K562 (cell line): ENCODE measurements at regions not wholly inside any gene's neighbourhood (a gene's known extent, or its start where the extent isn't known, plus 50 kb on each side); places are given as distances from the start of the nearest gene placed in this dataset.

Experiments
- ATAC-seq: fragments of 200-7000 bp; cut with Tn5 transposase; 3 replicates; pipeline ENCODE4 v1.9.1; 2020; ENCODE audit warnings: moderate library complexity
- BruUV-seq: library from RNA; stranded (reverse); fragments of 400-500 nt; replicated peaks from 2 replicates; lab custom pipeline; 2021; lab: Mats Ljungman, UMichigan
- CTCF ChIA-PET: fragments of 300-600 bp; formaldehyde crosslinking; extraction: SDS; loops from one replicate; lab custom pipeline; 2021; ENCODE audit warnings: low intra/inter-chr PET ratio; lab: Yijun Ruan, JAX
- POLR2A ChIA-PET: fragments of 300-600, 350-650 bp; sonication (Branson Sonifier 250); formaldehyde crosslinking; extraction: SDS; loops from one replicate; lab custom pipeline; 2021; ENCODE audit warnings: antibody characterized with exemption, inconsistent platforms; lab: Yijun Ruan, JAX
- DNase-seq, 4 experiments: peaks; one replicate each; pipeline versions ENCODE4 v3.0.0 to v3.0.0-alpha.2; 2011 to 2018; ENCODE audit warnings: low spot score in 3 of 4, mixed read lengths in 3 of 4; ENCODE audit errors: extremely low read depth in 1 of 4
- FAIRE-seq: peaks from 2 replicates; lab custom pipeline; 2011; peaks lifted over from hg19 to GRCh38; lab: Jason Lieb, UNC
- H2AFZ ChIP-seq: 2 replicates; pipeline ENCODE4 v1.6.0; 2011; ENCODE audit warnings: low read depth, low read length, control low read depth, inconsistent platforms
- H3K27ac ChIP-seq: fragments of 200-600 bp; 3 replicates; pipeline ENCODE4 v1.8.0; 2011; ENCODE audit warnings: low read depth, mild to moderate bottlenecking, control low read depth, inconsistent platforms, low read length, moderate library complexity, mixed read lengths; ENCODE audit errors: extremely low read depth
- H3K27me3 ChIP-seq, 2 experiments: fragments of 300-600 bp in 1 of 2; 2 replicates in 1 of 2; 3 replicates in 1 of 2; pipeline versions ENCODE4 v1.6.0 to v1.8.0; 2011; ENCODE audit warnings: inconsistent platforms in 2 of 2, low read length in 2 of 2, mild to moderate bottlenecking in 1 of 2, mixed read lengths in 1 of 2, moderate library complexity in 1 of 2; ENCODE audit not compliant: control insufficient read depth in 2 of 2, insufficient read depth in 2 of 2
- H3K36me3 ChIP-seq: fragments of 300-600 bp; 3 replicates; pipeline ENCODE4 v1.8.0; 2011; ENCODE audit warnings: mild to moderate bottlenecking, low read length, inconsistent platforms; ENCODE audit not compliant: control insufficient read depth, insufficient read depth
- H3K4me1 ChIP-seq, 2 experiments: fragments of 200-600 bp in 1 of 2; replicated peaks in 1 of 2; 2 replicates in 1 of 2; 3 replicates in 1 of 2; pipeline versions ENCODE4 v1.5.1 to v1.8.0; 2011; ENCODE audit warnings: inconsistent platforms in 2 of 2, low read length in 2 of 2, mild to moderate bottlenecking in 1 of 2, mixed read lengths in 1 of 2, moderate library complexity in 1 of 2; ENCODE audit not compliant: control insufficient read depth in 2 of 2, insufficient read depth in 2 of 2
- H3K4me2 ChIP-seq: 2 replicates; pipeline ENCODE4 v1.6.1; 2011; ENCODE audit warnings: low read length, control low read depth, inconsistent platforms, mixed read lengths; ENCODE audit not compliant: insufficient read depth
- H3K4me3 ChIP-seq: fragments of 200-600 bp; sonication (generic), shearing (Covaris generic); 2 replicates; pipeline ENCODE4 v1.5.1; 2016; ENCODE audit warnings: control low read depth, inconsistent platforms
- H3K79me2 ChIP-seq: fragments of 200-600 bp; 3 replicates; pipeline ENCODE4 v1.8.0; 2011; ENCODE audit warnings: low read length, inconsistent platforms; ENCODE audit not compliant: control insufficient read depth, insufficient read depth
- H3K9ac ChIP-seq, 2 experiments: 2 replicates each; pipeline versions ENCODE4 v1.6.0 to v1.6.1; 2011; ENCODE audit warnings: low read depth in 2 of 2, low read length in 2 of 2, control low read depth in 1 of 2, inconsistent platforms in 1 of 2, mild to moderate bottlenecking in 1 of 2, mixed read lengths in 1 of 2; ENCODE audit not compliant: insufficient read depth in 1 of 2
- H3K9me1 ChIP-seq: one replicate; pipeline ENCODE4 v1.6.0; 2011; ENCODE audit warnings: inconsistent platforms, mild to moderate bottlenecking, low read length, moderate library complexity; ENCODE audit not compliant: control insufficient read depth, insufficient read depth
- H3K9me3 ChIP-seq: replicated peaks from 2 replicates; pipeline ENCODE4 v1.5.1; 2011; ENCODE audit warnings: low read depth, low read length, inconsistent platforms; ENCODE audit not compliant: control insufficient read depth, insufficient read depth
- H4K20me1 ChIP-seq: replicated peaks from 2 replicates; pipeline ENCODE4 v1.6.1; 2011; ENCODE audit warnings: low read length, inconsistent platforms, mixed read lengths; ENCODE audit not compliant: control insufficient read depth, insufficient read depth
- ARID2 ChIP-seq: fragments of 450-650 bp; IDR thresholded peaks from 2 replicates; pipeline ENCODE4 v1.6.1; 2017; ENCODE audit warnings: antibody characterized with exemption, mild to moderate bottlenecking
- CTBP1 ChIP-seq: fragments of 450-650 bp; IDR thresholded peaks from 2 replicates; pipeline ENCODE4 v1.6.1; 2016; ENCODE audit warnings: borderline replicate concordance
- GABPB2 ChIP-seq: fragments of 250-450 bp; sonication (Bioruptor Pico); conservative IDR thresholded peaks from 2 replicates; pipeline ENCODE4 v1.5.1; 2021; ENCODE audit warnings: mild to moderate bottlenecking
- HEY1 ChIP-seq: fragments of 250-450 bp; sonication (Bioruptor Pico); IDR thresholded peaks from 2 replicates; pipeline ENCODE4 v1.5.0; 2020; ENCODE audit warnings: mild to moderate bottlenecking, moderate library complexity, borderline replicate concordance
- HOMEZ ChIP-seq: fragments of 250-450 bp; sonication (Bioruptor Pico); IDR thresholded peaks from 2 replicates; pipeline ENCODE4 v1.4.0; 2020; ENCODE audit warnings: mild to moderate bottlenecking, moderate library complexity
- POLR2AphosphoS5 ChIP-seq: IDR thresholded peaks from 2 replicates; pipeline ENCODE4 v1.6.1; 2011; ENCODE audit warnings: mild to moderate bottlenecking, low read depth, low read length, moderate library complexity; ENCODE audit not compliant: control insufficient read depth, insufficient read depth
- PURB ChIP-seq: sonication (generic); formaldehyde crosslinking; IDR thresholded peaks from 2 replicates; pipeline ENCODE4 v1.9.0; 2021; ENCODE audit warnings: low read depth, mild to moderate bottlenecking, missing genetic modification reagents
- REST ChIP-seq, 2 experiments: fragments of 450-650 bp; formaldehyde crosslinking in 1 of 2; IDR thresholded peaks; 2 replicates each; pipeline versions ENCODE4 v1.4.0 to v1.6.1; 2014 to 2020; ENCODE audit warnings: mild to moderate bottlenecking in 2 of 2, borderline replicate concordance in 1 of 2, low read depth in 1 of 2
- TOE1 ChIP-seq, 2 experiments: fragments of 450-650 bp in 1 of 2; sonication (generic) in 1 of 2; formaldehyde crosslinking in 1 of 2; IDR thresholded peaks; 2 replicates each; pipeline versions ENCODE4 v1.7.1 to v1.8.0; 2016 to 2022; ENCODE audit warnings: borderline replicate concordance in 2 of 2, mild to moderate bottlenecking in 2 of 2, antibody characterized with exemption in 1 of 2, inconsistent platforms in 1 of 2, low read depth in 1 of 2, missing genetic modification reagents in 1 of 2, moderate library complexity in 1 of 2
- ZNF140 ChIP-seq: fragments of 250-450 bp; sonication (Bioruptor Pico); IDR thresholded peaks from 2 replicates; pipeline ENCODE4 v1.8.0; 2021; ENCODE audit warnings: moderate library complexity, mild to moderate bottlenecking, inconsistent platforms
- ZNF217 ChIP-seq: sonication (generic); formaldehyde crosslinking; IDR thresholded peaks from 2 replicates; pipeline ENCODE4 v1.8.0; 2022; ENCODE audit warnings: mild to moderate bottlenecking, missing genetic modification reagents
- ZNF232 ChIP-seq: sonication (generic); formaldehyde crosslinking; IDR thresholded peaks from 2 replicates; pipeline ENCODE4 v1.8.0; 2022; ENCODE audit warnings: mild to moderate bottlenecking, missing genetic modification reagents
- WGBS: fragments of 100-300 bp; shearing (Covaris generic); methylation state at CpG from one replicate; pipeline ENCODE4 v1.1.6; 2016; ENCODE audit warnings: low coverage, mixed read lengths; ENCODE audit not compliant: insufficient coverage; ENCODE audit errors: missing lambda C conversion rate; 5-methylcytosine and 5-hydroxymethylcytosine counted together
- in situ Hi-C: fragments of 300-500 bp; cut with MboI; formaldehyde crosslinking; loops from 4 replicates; pipeline ENCODE4 v1.15.0; 2018; ENCODE audit warnings: inconsistent platforms, mixed read lengths
- intact Hi-C: fragments of 100-400 bp; cut with micrococcal nuclease; formaldehyde crosslinking; loops from 2 replicates; pipeline ENCODE4 v1.14.2; 2022

- TF ChIP-seq GABPB2 (CRISPR knock-in tag) (no peak), ARID2 (no peak), POLR2AphosphoS5 (no peak), HEY1 (CRISPR knock-in tag) (no peak)
- TF ChIP-seq, all 486 proteins: peak for 0
Measured at GRCh38 chr14:42140001-42140400, 533.3 kb downstream of the LRFN5 start (continued).

- Histone ChIP-seq H3K4me1 (no peaks in the 10 kb centered on the region), H3K9ac (no peak overlapping the region), H3K9me1 (no peaks in the 10 kb centered on the region), H3K4me2 (no peak overlapping the region), H3K27me3 (no peaks in the 10 kb centered on the region), H3K4me3 (no peak overlapping the region), H3K9me3 (no peaks in the 10 kb centered on the region), H4K20me1 (no peaks in the 10 kb centered on the region), H3K27ac (no peak overlapping the region), H3K36me3 (no peaks in the 10 kb centered on the region), H3K79me2 (no peaks in the 10 kb centered on the region), H2AFZ (no peak overlapping the region)
- ChIA-PET POLR2A (no interaction called here), CTCF (no interaction called here)
- ATAC-seq (no peak), DNase-seq (no peak), FAIRE-seq (no peak)
- BruUV-seq = no TSS peak
- in situ Hi-C loops (no loop called here), intact Hi-C loops (no loop called here)
- 0% methylated on average over 1 of the region's 1 CpG for WGBS
- no peak for TF ChIP-seq TOE1 (IDR thresholded peaks at IDR 0.05; ENCODE audit: borderline replicate concordance)
- no peak for TF ChIP-seq TOE1 (CRISPR knock-in tag; IDR thresholded peaks at IDR 0.05; ENCODE audit: borderline replicate concordance, low read depth)
- no peak for TF ChIP-seq CTBP1
- TF ChIP-seq ZNF140 = no peak
- no peak for TF ChIP-seq PURB (CRISPR knock-in tag)
- TF ChIP-seq HOMEZ (CRISPR knock-in tag) = no peak
- no peak for TF ChIP-seq ZNF217
- no peak for TF ChIP-seq ZNF232 (CRISPR knock-in tag)
- TF ChIP-seq REST (IDR thresholded peaks at IDR 0.05; ENCODE audit: borderline replicate concordance) = no peak
- TF ChIP-seq REST (CRISPR knock-in tag; IDR thresholded peaks at IDR 0.05; ENCODE audit: low read depth) = no peak
Measured at GRCh38 chr14:42138406-42138805, 531.7 kb downstream of the LRFN5 start.
